Right lobe of liver (tissue), 4 donors: ENCODE measurements at regions not wholly inside any gene's neighbourhood (a gene's known extent, or its start where the extent isn't known, plus 50 kb on each side); places are given as distances from the start of the nearest gene placed in this dataset.

ENCODE experiments used
- CTCF ChIP-seq, 4 donors: fragments of 200-600 bp in 3 of 4; fragments of 450-650 bp in 1 of 4; IDR thresholded peaks; one replicate each; pipeline versions ENCODE4 v1.5.1 to v1.8.0; 2016 to 2022; ENCODE audit warnings: antibody characterized with exemption in 4 of 4, mild to moderate bottlenecking in 2 of 4
- POLR2A ChIP-seq: fragments of 450-650 bp; IDR thresholded peaks from one replicate; pipeline ENCODE4 v1.6.1; 2017; ENCODE audit warnings: antibody characterized with exemption, mild to moderate bottlenecking
- donor health status: DM: no; HTN: no; CAD: no.
- donor health status: DM: no; HTN: no; CAD: no.
- donor health status: DM: no; HTN: yes; CAD: no.

- no peak for TF ChIP-seq CTCF (IDR thresholded peaks at IDR 0.05)
- TF ChIP-seq POLR2A = no peak
Observed at GRCh38 chr2:144239726-144240125, 280.2 kb downstream of the ZEB2 start.
